ENCODE measurements at regions not wholly inside any gene's neighbourhood (a gene's known extent, or its start where the extent isn't known, plus 50 kb on each side); places are given as distances from the start of the nearest gene placed in this dataset.

GRCh38 chr6:53202052-53202451 lies 53.4 kb upstream of the GCM1 start:
- TF ChIP-seq, protein P1, sequence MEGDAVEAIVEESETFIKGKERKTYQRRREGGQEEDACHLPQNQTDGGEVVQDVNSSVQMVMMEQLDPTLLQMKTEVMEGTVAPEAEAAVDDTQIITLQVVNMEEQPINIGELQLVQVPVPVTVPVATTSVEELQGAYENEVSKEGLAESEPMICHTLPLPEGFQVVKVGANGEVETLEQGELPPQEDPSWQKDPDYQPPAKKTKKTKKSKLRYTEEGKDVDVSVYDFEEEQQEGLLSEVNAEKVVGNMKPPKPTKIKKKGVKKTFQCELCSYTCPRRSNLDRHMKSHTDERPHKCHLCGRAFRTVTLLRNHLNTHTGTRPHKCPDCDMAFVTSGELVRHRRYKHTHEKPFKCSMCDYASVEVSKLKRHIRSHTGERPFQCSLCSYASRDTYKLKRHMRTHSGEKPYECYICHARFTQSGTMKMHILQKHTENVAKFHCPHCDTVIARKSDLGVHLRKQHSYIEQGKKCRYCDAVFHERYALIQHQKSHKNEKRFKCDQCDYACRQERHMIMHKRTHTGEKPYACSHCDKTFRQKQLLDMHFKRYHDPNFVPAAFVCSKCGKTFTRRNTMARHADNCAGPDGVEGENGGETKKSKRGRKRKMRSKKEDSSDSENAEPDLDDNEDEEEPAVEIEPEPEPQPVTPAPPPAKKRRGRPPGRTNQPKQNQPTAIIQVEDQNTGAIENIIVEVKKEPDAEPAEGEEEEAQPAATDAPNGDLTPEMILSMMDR (conservative IDR thresholded peaks at IDR 0.05 in 1 of 2, IDR thresholded peaks at IDR 0.05 in 1 of 2; ENCODE audit: extremely low read depth in 1 of 2, insufficient read depth in 1 of 2, low read depth in 1 of 2, low read length in 2 of 2): no peak
- no peak for TF ChIP-seq EZH2 (IDR thresholded peaks at IDR 0.05; ENCODE audit: borderline replicate concordance, low read length)
